MM.1S (cell line): ENCODE measurements at regions not wholly inside any gene's neighbourhood (a gene's known extent, or its start where the extent isn't known, plus 50 kb on each side); places are given as distances from the start of the nearest gene placed in this dataset.

Experiments used
- DNase-seq: peaks from one replicate; pipeline ENCODE4 v3.0.0-alpha.2; 2015
- H2AFZ ChIP-seq: fragments of 300-600 bp; sonication (generic); 2 replicates; pipeline ENCODE4 v1.6.0; 2016; ENCODE audit warnings: antibody characterized with exemption, low read length
- H3F3A ChIP-seq: fragments of 300-600 bp; sonication (generic); 2 replicates; pipeline ENCODE4 v1.6.1; 2016; ENCODE audit warnings: mild to moderate bottlenecking, antibody characterized with exemption, low read length, moderate library complexity, mixed read lengths; ENCODE audit not compliant: insufficient read depth
- H3K27ac ChIP-seq: fragments of 300-600 bp; sonication (generic); 2 replicates; pipeline ENCODE4 v1.5.1; 2016; ENCODE audit warnings: mild to moderate bottlenecking, low read length
- H3K27me3 ChIP-seq: fragments of 300-600 bp; sonication (generic); replicated peaks from 2 replicates; pipeline ENCODE4 v1.6.0; 2016; ENCODE audit warnings: low read length; ENCODE audit not compliant: insufficient read depth
- H3K36me3 ChIP-seq: fragments of 300-600 bp; sonication (generic); replicated peaks from 2 replicates; pipeline ENCODE4 v1.6.1; 2016; ENCODE audit warnings: mild to moderate bottlenecking, low read length, mixed read lengths; ENCODE audit not compliant: insufficient read depth
- H3K4me1 ChIP-seq: fragments of 300-600 bp; sonication (generic); 2 replicates; pipeline ENCODE4 v1.6.1; 2016; ENCODE audit warnings: low read length, mixed read lengths
- H3K4me2 ChIP-seq: fragments of 300-600 bp; sonication (generic); 2 replicates; pipeline ENCODE4 v1.6.0; 2016; ENCODE audit warnings: low read depth, low read length
- H3K4me3 ChIP-seq: fragments of 300-600 bp; sonication (generic); 2 replicates; pipeline ENCODE4 v1.5.1; 2016; ENCODE audit warnings: low read length, mixed read lengths
- H3K79me2 ChIP-seq: fragments of 300-600 bp; sonication (generic); 2 replicates; pipeline ENCODE4 v1.6.1; 2016; ENCODE audit warnings: mixed run types, low read length, mixed read lengths
- H3K9ac ChIP-seq: fragments of 300-600 bp; sonication (generic); 2 replicates; pipeline ENCODE4 v1.6.1; 2016; ENCODE audit warnings: low read length, mixed read lengths
- H3K9me2 ChIP-seq: fragments of 300-600 bp; sonication (generic); replicated peaks from 2 replicates; pipeline ENCODE4 v1.6.1; 2016; ENCODE audit warnings: mild to moderate bottlenecking, low read length, mixed read lengths; ENCODE audit not compliant: insufficient read depth
- H3K9me3 ChIP-seq: fragments of 300-600 bp; sonication (generic); replicated peaks from 2 replicates; pipeline ENCODE4 v1.6.1; 2016; ENCODE audit warnings: mild to moderate bottlenecking, low read length, mixed read lengths; ENCODE audit not compliant: insufficient read depth
- H4K20me1 ChIP-seq: fragments of 300-600 bp; sonication (generic); 2 replicates; pipeline ENCODE4 v1.6.1; 2016; ENCODE audit warnings: mild to moderate bottlenecking, low read length, moderate library complexity, mixed read lengths; ENCODE audit not compliant: insufficient read depth
- EZH2 ChIP-seq: fragments of 300-600 bp; sonication (generic); optimal IDR thresholded peaks from 2 replicates; pipeline ENCODE3; 2017; ENCODE audit warnings: low read depth, mild to moderate bottlenecking, antibody characterized with exemption, low read length, mixed read lengths
- EZH2phosphoT487 ChIP-seq: fragments of 300-600 bp; sonication (generic); IDR thresholded peaks from 2 replicates; pipeline ENCODE4 v1.6.1; 2018; ENCODE audit warnings: antibody characterized with exemption, low read length
- TF ChIP-seq, protein P1 (sequence below): fragments of 300-600 bp; sonication (generic); IDR thresholded peaks from 2 replicates; pipeline ENCODE4 v1.5.1; 2016; ENCODE audit warnings: antibody characterized with exemption, low read length, mixed read lengths

DNA sequence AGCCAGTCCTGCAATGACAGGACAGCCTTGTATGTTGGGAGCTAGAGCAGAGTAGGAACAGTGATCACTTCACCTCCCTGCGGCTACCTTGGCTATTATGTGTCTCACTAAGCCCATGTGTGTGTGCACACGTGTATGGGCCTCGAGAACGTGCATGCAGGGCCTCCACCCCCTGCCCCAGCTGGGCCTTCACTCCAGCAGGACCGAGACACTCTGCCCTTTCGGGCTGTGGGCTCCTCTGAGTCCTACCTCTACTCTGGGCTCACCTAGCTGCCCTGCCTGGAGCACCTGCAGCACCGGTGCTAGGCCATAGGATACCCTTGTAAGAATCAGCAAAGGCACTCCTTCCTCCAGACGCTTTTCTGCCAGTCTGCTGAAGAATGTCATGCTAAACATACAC lies 77.5 kb downstream of the LINGO1 start:
- no peak for DNase-seq
- H3K36me3 ChIP-seq, result no peaks in the 10 kb centered on the region
- no peak overlapping the region for H3K27ac ChIP-seq
- H3K9me3 ChIP-seq, result no peaks in the 10 kb centered on the region
- no peaks in the 10 kb centered on the region; the same call in 1 of the 2 replicates for H3K27me3 ChIP-seq
- no peaks in the 10 kb centered on the region for H3K79me2 ChIP-seq
- no peak overlapping the region for H3K4me3 ChIP-seq
- no peak overlapping the region for H2AFZ ChIP-seq
- H3F3A ChIP-seq, result no peaks in the 10 kb centered on the region
- no peak for TF ChIP-seq EZH2
- TF ChIP-seq, protein P1, sequence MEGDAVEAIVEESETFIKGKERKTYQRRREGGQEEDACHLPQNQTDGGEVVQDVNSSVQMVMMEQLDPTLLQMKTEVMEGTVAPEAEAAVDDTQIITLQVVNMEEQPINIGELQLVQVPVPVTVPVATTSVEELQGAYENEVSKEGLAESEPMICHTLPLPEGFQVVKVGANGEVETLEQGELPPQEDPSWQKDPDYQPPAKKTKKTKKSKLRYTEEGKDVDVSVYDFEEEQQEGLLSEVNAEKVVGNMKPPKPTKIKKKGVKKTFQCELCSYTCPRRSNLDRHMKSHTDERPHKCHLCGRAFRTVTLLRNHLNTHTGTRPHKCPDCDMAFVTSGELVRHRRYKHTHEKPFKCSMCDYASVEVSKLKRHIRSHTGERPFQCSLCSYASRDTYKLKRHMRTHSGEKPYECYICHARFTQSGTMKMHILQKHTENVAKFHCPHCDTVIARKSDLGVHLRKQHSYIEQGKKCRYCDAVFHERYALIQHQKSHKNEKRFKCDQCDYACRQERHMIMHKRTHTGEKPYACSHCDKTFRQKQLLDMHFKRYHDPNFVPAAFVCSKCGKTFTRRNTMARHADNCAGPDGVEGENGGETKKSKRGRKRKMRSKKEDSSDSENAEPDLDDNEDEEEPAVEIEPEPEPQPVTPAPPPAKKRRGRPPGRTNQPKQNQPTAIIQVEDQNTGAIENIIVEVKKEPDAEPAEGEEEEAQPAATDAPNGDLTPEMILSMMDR, result no peak
- no peak for TF ChIP-seq EZH2phosphoT487
- H3K4me2 ChIP-seq, result no peak overlapping the region
- H4K20me1 ChIP-seq, result no peaks in the 10 kb centered on the region
- H3K4me1 ChIP-seq, result no peaks in the 10 kb centered on the region
- no peaks in the 10 kb centered on the region for H3K9me2 ChIP-seq
- H3K9ac ChIP-seq, result no peak overlapping the region

DNA sequence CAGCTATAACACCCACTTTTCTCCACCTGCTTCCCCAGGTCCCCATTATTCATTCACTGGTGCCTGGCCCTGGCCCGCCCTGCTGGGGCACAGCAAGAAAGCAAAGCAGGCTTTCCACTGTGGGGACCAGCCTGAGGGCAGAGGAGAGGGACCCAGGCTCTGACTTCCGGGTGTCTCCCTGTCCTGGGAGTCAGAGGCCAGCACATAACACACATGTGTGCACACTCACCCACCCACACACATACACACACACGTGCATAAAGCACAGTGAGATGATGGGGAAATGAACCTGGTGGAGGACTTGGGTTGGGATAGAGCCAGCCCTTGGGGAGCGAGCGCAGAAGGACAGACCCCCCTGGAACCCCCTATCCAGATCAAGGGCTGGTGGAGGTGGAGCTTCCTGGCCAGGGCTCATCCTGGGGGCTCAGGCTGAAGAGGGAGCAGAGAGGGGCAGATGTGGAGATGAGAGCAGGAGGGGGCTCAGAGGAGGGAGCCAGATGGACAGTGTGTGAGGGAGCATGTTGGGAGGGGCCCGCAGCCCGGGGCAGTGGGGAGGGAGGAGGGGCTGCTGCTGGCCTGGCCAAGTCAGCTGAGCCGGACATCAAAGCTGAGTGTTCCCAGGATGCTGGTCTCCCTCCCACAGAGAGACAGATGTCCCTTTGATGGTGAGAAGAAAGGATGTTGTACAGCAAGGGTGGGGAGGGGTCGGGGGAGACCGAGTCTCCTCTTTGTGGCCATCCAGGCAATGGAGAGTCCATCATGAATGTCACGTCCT lies 78.2 kb downstream of the LINGO1 start:
- no peaks in the 10 kb centered on the region for H3K9me2 ChIP-seq
- no peaks in the 10 kb centered on the region for H3K36me3 ChIP-seq
- no peaks in the 10 kb centered on the region for H3K79me2 ChIP-seq
- H2AFZ ChIP-seq, result no peak overlapping the region
- H3K27ac ChIP-seq, result no peak overlapping the region
- H3F3A ChIP-seq, result no peaks in the 10 kb centered on the region
- no peak overlapping the region for H3K4me2 ChIP-seq
- no peaks in the 10 kb centered on the region for H3K9me3 ChIP-seq
- no peaks in the 10 kb centered on the region for H3K4me1 ChIP-seq
- no peaks in the 10 kb centered on the region for H4K20me1 ChIP-seq
- no peak overlapping the region for H3K4me3 ChIP-seq
- H3K27me3 ChIP-seq, result peaks cover 3% of the 10 kb centered on the region
- H3K9ac ChIP-seq, result no peak overlapping the region
- TF ChIP-seq EZH2phosphoT487 (no peak), EZH2 (no peak)
- TF ChIP-seq, protein P1, result no peak
- no peak for DNase-seq

DNA sequence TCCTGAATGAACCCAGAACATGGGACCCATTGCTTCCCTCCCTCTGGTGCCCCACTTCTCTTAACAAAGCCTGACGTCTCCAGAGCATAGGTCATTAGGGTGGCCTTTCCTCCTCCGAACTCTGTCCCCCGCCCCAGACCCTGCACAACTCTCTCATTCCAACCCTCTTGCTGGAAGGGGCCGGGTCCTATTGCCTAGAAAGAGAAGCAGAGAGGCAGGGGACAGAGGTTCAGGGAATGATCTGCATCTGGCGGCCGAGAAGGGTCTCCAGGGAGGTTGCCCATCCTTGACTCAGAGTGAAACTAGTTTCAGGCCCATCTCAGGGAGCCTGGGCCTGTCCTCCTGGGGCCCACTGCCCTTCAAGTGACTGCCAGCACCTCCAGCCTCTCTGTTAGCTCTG lies 79.0 kb downstream of the LINGO1 start:
- H2AFZ ChIP-seq, result no peak overlapping the region
- no peak overlapping the region for H3K4me2 ChIP-seq
- no peak overlapping the region for H3K9ac ChIP-seq
- no peaks in the 10 kb centered on the region for H3K79me2 ChIP-seq
- DNase-seq, result no peak
- TF ChIP-seq EZH2phosphoT487 (no peak), EZH2 (no peak)
- TF ChIP-seq, protein P1, result no peak
- H3K27ac ChIP-seq, result no peak overlapping the region
- no peaks in the 10 kb centered on the region for H3K9me3 ChIP-seq
- H3K9me2 ChIP-seq, result no peaks in the 10 kb centered on the region
- no peak overlapping the region for H3K4me3 ChIP-seq
- peaks cover 5% of the 10 kb centered on the region for H3K27me3 ChIP-seq
- no peaks in the 10 kb centered on the region for H4K20me1 ChIP-seq
- no peaks in the 10 kb centered on the region for H3K4me1 ChIP-seq
- no peaks in the 10 kb centered on the region for H3F3A ChIP-seq
- no peaks in the 10 kb centered on the region for H3K36me3 ChIP-seq
